ENCODE measurements at regions not wholly inside any gene's neighbourhood (a gene's known extent, or its start where the extent isn't known, plus 50 kb on each side); places are given as distances from the start of the nearest gene placed in this dataset.

GRCh38 chr5:152673601-152674000 is 268.5 kb upstream of the NMUR2 start:
- TF ChIP-seq CTCF (IDR thresholded peaks at IDR 0.05) (no peak), SMC3 (IDR thresholded peaks at IDR 0.05) (no peak), POLR2A (IDR thresholded peaks at IDR 0.05; ENCODE audit: low read length) (no peak), EP300 (IDR thresholded peaks at IDR 0.05) (no peak), CEBPB (IDR thresholded peaks at IDR 0.05) (no peak), NR3C1 (IDR thresholded peaks at IDR 0.05) (no peak), ELK1 (IDR thresholded peaks at IDR 0.05; ENCODE audit: low read depth, low read length) (no peak), CBX8 (IDR thresholded peaks at IDR 0.05) (no peak), KDM1A (IDR thresholded peaks at IDR 0.05; ENCODE audit: low read depth) (no peak), JUN (IDR thresholded peaks at IDR 0.05) (no peak), MAFK (IDR thresholded peaks at IDR 0.05; ENCODE audit: partially characterized antibody) (no peak), MAX (IDR thresholded peaks at IDR 0.05) (no peak), RCOR1 (IDR thresholded peaks at IDR 0.05; ENCODE audit: low read depth, low read length) (no peak)
- TF ChIP-seq, protein P1, sequence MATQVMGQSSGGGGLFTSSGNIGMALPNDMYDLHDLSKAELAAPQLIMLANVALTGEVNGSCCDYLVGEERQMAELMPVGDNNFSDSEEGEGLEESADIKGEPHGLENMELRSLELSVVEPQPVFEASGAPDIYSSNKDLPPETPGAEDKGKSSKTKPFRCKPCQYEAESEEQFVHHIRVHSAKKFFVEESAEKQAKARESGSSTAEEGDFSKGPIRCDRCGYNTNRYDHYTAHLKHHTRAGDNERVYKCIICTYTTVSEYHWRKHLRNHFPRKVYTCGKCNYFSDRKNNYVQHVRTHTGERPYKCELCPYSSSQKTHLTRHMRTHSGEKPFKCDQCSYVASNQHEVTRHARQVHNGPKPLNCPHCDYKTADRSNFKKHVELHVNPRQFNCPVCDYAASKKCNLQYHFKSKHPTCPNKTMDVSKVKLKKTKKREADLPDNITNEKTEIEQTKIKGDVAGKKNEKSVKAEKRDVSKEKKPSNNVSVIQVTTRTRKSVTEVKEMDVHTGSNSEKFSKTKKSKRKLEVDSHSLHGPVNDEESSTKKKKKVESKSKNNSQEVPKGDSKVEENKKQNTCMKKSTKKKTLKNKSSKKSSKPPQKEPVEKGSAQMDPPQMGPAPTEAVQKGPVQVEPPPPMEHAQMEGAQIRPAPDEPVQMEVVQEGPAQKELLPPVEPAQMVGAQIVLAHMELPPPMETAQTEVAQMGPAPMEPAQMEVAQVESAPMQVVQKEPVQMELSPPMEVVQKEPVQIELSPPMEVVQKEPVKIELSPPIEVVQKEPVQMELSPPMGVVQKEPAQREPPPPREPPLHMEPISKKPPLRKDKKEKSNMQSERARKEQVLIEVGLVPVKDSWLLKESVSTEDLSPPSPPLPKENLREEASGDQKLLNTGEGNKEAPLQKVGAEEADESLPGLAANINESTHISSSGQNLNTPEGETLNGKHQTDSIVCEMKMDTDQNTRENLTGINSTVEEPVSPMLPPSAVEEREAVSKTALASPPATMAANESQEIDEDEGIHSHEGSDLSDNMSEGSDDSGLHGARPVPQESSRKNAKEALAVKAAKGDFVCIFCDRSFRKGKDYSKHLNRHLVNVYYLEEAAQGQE (IDR thresholded peaks at IDR 0.05) = no peak
